GM21619 (cell line): ENCODE measurements at regions not wholly inside any gene's neighbourhood (a gene's known extent, or its start where the extent isn't known, plus 50 kb on each side); places are given as distances from the start of the nearest gene placed in this dataset.
"Not testable (repeated sequence)": the region's sequence is repeated elsewhere in the genome, so short reads cannot be mapped to it uniquely, and the experiment has no call there.

Experiments used
- ATAC-seq: cut with Tn5 transposase; IDR thresholded peaks from one replicate; pipeline ENCODE4 v1.9.1; 2021; ENCODE audit not compliant: unreplicated experiment

DNA sequence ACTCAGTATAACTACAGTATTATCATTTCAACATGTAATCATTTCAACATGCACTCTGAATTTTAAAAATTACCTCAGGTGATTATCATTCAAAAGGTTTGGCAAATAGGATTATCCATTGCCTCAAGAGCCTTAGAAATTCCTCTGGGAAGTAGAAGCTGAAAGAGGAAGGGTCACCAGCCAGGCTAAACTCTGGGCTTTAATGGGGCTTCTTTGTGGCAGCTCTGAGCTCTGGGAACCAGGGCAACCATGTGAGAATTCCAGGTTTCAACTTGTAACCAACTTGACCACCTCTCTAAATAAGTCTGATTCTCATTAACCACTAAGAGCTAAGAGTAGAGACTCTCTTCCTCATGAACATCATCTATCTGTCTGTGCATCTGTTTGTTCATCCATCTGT lies 117.2 kb upstream of the MED14 start:
- ATAC-seq, result no peak

DNA sequence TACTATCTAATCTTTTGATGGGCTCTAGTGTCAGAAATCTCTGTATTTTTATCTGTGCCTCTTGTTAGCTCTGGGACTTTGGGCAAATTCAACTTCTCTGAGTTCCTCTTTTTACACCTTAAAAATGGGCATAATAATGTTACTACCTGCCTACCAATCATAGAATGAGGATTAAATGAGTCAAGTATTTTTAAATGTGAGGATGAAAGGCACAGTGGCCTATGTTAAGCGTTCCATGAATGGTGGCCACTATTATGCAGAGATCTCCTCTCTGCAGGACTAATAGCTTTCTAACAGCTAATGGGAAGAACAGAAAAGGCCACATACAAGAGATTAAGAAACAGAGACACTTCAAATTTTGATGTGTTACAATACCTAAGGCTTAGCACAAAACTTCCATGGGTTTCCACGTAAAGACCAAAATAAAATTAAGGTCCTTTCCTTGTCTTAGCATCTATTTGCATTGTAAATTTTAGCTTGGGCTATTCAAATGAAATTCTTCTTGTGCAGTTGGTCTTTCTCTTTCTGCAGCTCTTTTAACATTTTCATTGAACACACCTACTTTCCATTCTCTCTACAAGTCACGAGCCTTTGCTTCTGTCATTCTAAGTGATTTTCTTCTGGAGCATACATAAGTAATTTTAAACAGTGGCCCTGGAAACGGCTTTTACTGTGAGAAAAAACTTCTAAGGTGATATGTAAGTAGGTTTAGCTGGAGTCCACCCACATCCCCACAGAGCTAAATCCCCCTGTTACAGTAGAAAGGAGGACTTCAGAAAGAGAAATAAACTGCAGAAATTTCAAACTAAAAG lies 117.9 kb upstream of the MED14 start:
- ATAC-seq, result no peak

DNA sequence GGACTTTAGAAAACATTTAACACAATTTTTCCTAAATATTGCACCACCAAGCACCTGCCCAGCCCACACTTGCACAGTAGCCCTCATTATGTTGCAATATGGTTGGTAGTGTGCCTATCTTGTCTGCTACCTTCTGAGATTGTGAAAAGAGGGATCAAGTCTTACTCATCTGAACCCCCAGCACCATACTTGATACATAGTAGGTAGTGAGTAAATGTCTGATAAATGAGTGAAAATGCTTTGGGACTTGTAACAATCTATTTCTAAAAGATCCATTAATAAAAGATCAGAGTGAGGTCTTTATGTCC lies 118.4 kb upstream of the MED14 start:
- ATAC-seq, result no peak

DNA sequence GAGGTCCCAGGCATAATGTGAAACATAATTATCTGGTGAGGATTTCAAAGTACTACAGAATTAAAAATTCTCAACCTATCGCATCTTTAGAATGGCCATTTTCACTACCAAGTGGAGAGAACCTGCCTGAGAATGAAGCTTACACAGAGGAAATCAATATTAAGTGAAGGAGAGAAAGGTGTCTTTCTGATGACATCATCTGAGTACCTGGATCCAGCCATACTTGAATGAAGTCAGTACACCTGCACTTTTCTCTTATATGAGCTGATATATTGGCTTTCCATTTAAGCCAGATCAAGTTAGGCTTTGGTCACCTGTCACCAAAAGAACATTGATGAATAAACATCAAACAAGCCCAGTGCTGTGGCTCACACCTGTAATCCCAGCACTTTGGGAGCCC lies 118.9 kb upstream of the MED14 start:
- ATAC-seq, result no peak

DNA sequence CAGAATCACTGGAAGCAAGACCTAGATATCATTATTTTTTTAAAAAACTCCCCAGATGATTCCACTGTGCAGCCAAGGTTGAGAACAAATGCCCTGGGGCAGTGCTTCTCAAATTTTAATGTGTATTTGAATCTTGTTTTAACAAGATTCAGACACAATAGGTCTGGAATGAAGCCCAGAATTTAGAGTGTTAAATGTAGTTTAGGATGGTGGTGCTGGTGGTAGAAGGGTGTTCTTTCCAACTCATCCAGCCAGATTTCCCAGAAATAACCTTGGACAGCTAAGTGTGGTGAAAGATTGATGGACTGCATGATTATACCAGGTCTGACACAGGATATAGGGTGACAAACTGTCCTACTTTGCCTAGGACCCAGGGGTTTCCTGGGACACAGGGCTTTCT lies 120.1 kb upstream of the MED14 start:
- no peak for ATAC-seq

DNA sequence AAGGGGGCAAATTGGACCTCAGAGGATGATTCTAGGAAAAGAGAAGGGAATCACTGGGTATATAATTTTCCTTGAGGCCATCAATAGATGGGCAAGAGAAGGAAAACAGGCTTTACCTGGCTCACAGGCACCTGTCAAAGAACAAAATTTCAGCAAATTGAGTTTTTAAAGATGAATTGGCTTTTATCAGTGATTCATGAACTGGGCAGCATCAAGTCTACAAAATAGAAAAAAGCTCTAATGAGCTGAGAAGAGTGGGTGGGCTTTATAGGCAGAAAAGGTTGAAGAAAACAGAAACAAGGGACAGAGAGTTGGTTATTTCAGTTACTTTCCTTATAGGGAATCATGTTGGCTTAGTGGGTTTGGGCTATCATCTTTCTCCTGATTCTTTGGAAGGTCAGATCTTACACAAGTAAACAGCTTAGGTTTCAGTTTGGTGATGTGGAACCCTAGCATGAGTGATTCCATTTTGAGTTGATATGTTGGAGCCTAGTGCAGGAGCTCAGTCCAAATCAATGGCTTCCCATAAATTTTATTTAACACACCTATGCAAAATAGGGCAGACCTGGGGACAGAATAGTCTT lies 120.7 kb upstream of the MED14 start:
- no peak for ATAC-seq

DNA sequence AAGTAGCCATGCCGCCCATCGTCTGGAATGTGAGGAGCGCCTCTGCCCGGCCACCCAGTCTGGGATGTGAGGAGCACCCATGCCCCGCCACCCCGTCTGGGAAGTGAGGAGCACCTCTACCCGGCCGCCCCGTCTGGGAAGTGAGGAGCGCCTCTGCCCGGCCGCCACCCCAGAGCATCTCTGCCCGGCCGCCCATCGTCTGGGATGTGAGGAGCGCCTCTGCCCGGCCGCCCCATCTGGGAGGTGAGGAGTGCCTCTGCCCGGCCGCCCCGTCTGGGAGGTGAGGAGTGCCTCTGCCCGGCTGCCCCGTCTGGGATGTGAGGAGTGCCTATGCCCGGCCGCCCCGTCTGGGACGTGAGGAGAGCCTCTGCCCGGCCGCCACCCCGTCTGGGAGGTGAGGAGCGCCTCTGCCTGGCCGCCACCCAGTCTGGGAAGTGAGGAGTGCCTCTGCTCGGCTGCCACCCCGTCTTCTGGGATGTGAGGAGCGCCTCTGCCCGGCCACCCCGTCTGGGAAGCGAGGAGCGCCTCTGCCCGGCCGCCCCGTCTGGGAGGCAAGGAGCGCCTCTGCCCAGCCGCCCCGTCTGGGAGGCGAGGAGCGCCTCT lies 126.7 kb upstream of the MED14 start:
- ATAC-seq, result not testable (repeated sequence)

DNA sequence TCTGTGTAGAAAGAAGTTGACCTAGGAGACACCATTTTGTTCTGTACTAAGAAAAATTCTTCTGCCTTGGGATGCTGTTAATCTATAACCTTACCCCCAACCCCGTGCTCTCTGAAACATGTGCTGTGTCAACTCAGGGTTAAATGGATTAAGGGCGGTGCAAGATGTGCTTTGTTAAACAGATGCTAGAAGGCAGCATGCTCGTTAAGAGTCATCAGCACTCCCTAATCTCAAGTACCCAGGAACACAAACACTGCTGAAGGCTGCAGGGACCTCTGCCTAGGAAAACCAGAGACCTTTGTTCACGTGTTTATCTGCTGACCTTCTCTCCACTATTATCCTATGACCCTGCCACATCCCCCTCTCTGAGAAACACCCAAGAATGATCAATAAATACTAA lies 127.9 kb upstream of the MED14 start:
- ATAC-seq, result not testable (repeated sequence)

DNA sequence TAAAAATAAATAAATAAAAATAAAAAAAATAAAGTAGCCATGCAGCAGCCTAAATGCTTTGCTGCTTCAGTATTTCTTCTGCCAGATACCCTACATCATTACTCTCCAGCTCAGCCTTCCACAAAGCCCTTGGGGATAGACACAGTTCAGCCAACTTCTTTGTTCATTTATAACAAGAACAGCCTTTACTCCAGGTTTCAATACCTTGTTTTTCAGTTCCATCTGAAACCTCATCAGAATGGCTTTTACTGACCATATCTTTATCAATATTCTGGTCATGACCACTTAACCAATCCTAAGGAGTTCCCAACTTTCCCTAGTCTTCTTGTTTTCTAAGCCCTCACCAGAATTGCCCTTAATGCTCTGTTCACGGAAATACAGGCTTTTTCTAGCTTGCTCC lies 128.3 kb upstream of the MED14 start:
- ATAC-seq, result no peak

DNA sequence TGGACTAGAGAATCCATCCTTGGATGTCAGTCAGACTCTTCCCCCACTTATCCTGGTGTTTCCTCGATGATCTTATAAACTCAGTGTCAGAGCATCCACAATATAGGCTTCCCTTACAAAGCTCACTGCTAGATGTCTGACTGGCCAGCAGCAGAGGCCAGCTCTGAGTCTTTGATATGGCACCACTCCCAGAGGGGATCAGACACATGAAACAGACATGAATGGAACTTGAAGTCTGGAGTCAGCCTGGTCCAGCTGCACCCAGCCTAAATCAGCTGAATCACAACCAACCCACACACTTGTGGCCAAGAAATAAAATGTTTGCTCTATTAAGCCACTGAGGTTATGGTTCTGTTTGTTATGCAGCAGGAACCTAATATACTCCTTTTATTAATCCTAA lies 129.6 kb upstream of the MED14 start:
- no peak for ATAC-seq

DNA sequence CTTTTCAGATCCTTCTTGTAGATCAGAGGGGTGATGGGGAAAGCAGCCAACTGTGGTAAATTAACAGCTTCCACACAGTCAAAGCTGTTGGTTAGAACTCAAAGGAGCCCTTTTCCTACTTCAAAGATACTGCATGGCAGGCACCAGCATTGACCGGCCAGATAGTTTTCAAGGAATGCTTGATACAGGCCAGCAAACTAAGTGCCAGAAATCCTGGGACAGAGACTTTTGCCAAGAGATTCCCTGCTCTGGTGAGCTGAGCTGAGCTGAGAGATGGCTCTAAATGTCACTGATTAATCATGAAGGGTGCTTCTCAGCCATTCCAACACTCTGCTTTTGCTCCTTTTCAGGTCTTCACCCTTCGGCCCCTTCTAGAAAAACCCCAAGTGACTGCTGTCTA lies 131.6 kb upstream of the MED14 start:
- no peak for ATAC-seq

DNA sequence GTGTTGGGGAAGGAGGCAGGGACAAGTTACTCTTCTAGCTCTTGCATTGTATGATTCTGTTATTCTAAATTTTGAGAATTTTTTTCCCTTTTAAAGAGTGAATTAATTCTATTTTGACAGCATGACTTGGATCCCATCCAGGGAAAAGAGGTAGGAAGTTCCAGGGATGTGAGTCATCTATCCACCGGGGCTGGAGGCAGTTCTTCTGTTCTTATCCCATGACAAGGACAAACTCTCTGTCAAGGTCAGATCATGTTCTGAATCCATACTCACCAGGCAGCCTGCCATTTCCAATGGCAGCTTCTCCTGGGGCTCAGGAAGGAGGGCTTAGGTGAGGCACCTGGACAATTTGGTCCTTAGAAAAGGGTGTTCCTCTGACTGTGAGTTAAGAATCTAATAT lies 132.0 kb upstream of the MED14 start:
- no peak for ATAC-seq

DNA sequence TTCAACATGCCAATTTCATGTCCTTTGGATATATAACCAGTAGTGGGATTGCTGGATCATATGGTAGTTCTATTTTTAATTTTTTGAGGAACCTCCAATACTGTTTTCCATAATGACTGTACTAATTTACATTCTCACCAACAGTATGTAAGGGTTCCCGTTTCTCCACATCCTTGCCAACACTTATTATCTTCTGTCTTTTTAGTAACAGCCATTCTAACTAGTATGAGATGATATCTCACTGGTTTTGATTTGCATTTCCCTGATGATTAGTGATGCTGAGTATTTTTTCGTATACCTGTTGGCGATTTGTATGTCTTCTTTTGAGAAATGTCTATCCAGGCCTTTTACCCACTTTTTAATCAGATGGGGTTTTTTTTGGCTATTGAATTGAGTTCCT lies 133.5 kb upstream of the MED14 start:
- no peak for ATAC-seq

DNA sequence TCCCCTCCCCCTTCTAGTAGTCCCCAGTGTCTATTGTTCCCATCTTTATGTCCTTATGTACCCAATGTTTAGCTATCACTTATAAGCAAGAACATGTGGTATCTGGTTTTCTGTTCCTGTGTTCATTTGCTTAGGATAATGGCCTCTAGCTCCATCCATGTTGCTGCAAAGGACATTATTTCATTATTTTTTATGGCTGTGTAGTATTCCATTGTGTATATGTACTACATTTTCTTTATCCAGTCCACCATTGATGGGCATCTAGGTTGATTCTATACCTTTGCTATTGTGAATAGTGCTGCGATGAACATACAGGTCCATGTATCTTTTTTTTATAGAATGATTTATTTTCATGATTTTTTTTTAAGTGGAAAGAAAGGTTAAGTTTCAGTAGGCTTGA lies 135.6 kb upstream of the MED14 start:
- ATAC-seq, result not testable (repeated sequence)

DNA sequence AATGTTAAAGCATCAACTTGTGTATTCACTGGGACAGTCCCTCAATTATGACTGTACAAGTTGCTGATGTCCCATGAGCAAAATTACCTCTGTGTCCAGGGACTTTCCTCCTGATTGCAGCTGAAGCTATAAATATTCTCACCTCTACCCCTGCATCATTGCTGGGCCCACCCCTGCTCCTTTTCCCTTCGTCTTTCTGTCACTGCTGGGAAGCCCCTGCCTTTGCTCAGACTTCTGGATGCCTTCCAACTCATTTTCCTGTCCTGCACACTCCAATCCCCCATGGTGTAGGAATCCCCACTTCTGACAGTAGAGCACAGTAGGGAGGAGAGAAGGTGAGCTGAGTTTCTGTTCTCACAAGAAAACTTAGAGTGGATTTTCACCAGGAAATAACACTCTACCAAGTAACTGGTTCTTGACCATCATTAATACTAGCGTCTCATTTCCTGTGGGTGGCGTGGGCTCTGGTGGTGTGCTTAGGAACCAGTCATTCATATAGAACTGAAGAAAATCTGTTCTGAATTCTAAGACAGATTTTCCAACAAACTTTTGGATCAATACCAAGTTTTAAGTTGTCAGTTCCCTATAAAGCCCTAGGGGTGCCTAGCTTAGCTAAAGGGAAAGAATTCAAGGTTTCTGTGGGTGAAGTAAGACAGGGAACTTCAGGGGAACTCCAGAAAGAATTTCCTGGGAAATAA lies 136.2 kb upstream of the MED14 start:
- ATAC-seq, result peak; percentile 59

DNA sequence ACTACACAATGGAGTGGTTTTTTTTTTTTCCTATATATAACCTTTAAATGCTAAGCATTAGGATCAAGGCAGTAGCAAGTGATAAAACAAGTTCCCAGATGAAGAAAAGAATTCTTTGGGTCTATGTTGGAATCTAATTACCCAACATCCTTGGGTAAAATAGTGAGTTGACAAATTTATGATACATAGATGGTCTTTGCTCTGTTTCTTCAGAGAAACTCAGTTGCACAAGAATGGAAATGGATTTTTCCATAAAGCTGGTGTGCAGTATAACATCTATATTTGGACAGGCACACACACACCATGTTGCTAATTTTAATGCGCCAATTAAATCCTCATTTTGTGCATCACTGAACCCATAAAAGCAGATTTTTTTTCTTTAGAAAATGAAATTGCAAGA lies 137.0 kb upstream of the MED14 start:
- no peak for ATAC-seq

DNA sequence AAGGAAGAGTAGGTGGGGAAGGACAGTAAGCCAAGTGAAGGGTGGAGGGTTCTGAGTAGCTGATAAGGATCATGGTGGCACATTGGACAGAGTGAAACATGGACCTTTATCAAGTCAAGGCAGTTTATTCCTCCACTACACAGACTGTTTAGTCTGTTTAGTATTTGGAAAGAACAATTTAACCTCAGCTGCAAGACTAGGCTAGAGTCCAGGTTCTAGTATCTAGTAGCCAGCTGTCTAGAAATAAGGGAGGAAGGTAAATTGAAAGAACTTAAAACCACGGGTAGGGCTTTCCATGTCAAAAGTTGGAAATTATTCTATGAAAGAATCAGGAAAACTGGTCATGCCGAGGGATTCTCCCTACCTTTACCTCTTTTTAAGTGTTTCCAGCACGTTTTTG lies 140.1 kb upstream of the MED14 start:
- no peak for ATAC-seq

DNA sequence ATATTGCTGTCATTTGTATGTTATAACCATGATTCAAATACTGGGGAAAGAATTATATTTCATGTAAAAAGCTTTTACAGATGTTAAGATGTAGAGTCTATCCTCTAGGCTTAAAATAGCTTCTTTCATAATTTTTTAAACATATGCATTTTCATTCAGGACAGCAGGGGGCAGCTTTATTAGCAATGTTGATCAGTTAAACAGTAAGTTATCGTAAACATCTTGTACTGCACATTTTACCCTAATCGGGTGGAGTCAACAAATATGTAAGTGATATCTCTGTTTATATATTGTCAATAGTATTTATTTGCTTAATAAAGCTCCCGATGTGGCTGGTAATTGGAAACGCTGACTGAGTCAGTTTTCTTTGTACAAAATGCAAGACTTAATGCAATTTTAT lies 142.5 kb upstream of the MED14 start:
- ATAC-seq, result no peak

DNA sequence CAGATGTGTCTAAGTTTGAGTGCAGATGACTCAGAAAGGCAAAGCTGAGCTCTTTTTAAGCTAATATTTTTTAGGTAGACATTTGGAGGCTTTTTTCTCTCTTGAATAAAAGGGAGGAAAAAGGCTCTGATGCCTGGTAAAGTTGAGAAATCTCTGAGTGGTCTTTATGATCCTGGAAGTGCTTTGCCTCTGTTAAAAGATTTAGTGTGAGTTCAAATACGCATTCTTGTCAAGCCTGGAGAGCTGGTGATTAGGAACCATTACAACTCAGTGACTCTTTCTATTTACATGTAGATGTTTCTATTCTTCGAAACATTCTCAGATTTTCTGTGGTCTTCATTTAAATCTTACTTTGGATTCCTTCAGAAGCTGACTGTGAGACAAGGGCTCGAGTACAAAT lies 143.4 kb upstream of the MED14 start:
- ATAC-seq, result no peak

DNA sequence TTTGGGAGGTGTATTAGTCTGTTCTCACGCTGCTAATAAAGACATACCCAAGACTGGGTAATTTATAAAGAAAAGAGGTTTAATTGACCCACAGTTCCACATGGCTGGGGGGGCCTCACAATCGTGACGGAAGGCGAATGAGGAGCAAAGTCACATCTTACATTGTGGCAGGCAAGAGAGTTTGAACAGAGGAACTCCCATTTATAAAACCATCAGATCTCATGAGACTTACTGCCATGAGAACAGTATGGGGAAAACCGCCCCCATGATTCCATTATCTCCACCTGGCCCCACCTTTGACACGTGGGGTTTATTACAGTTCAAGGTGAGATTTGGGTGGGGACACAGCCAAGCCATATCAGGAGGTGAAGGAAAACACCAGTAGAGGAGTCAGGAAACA lies 143.8 kb upstream of the MED14 start:
- ATAC-seq, result not testable (repeated sequence)

DNA sequence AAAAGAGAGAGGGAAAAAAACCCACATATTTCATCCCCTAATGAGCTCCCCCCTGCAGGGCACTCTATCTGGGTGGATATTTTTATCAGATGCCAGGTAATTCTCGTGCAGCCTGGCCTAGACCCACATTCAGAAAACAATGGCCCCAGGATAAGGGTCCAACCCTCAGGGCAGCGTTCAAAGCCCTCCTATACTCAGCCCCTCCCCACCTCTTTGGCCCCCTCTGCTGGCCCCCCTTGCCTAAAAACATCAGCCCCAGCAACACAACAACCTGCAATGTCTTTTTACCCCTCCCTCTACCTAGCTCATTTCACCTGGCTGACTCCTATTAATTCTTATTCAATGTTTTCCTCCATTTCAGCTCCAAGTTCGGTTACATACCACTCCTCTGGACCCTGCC lies 145.4 kb upstream of the MED14 start:
- no peak for ATAC-seq

DNA sequence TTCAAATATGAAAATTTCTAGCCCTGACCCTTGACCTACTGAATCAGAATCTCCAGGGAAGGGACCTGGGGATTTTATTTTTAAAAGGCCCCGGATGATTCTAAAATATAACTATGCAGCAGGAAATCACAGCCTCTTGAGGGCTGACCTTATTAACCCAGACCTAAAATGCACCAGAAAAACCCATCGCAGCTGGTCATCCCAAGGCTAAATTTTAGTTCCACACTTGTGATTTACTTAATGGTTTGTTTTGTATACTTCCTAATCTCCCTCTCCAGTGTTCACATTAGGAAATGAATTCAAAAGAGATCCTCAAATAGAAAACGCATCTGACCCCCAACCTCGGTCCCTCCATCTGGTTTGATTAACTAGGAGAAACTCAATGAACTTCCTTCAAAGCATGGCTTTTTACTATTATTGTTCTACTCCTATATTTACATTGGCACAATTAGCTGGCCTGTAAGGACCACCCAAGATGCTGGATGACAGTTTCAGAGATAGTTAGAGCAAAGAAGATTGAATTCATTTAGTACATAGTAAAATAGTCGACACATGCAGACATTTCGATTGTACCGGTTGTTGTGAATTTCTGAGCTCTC lies 147.8 kb upstream of the MED14 start:
- no peak for ATAC-seq
